Mucosa of descending colon (tissue), 3 donors: ENCODE measurements at regions not wholly inside any gene's neighbourhood (a gene's known extent, or its start where the extent isn't known, plus 50 kb on each side); places are given as distances from the start of the nearest gene placed in this dataset.
"Not testable (repeated sequence)": the region's sequence is repeated elsewhere in the genome, so short reads cannot be mapped to it uniquely, and the experiment has no call there.

Experiments used
- ATAC-seq: fragments of 200-7000 bp; cut with Tn5 transposase; one replicate; pipeline ENCODE4 v1.9.1; 2020; ENCODE audit warnings: mild to moderate bottlenecking, moderate library complexity
- DNase-seq, 3 donors: peaks; one replicate each; pipeline ENCODE4 v3.0.0-alpha.2; 2020
- H3K36me3 ChIP-seq: fragments of 200-600 bp; one replicate; pipeline ENCODE4 v1.8.0; 2021; ENCODE audit warnings: low read depth, mild to moderate bottlenecking
- H3K4me1 ChIP-seq: fragments of 200-600 bp; one replicate; pipeline ENCODE4 v1.8.0; 2021; ENCODE audit warnings: low read depth, mild to moderate bottlenecking
- H3K4me3 ChIP-seq: fragments of 200-600 bp; one replicate; pipeline ENCODE4 v1.8.0; 2021; ENCODE audit warnings: mild to moderate bottlenecking
- H3K9me3 ChIP-seq: fragments of 200-600 bp; one replicate; pipeline ENCODE4 v1.8.0; 2021; ENCODE audit warnings: mild to moderate bottlenecking
- intact Hi-C, 2 donors: fragments of 100-400 bp; cut with DNase I in 1 of 2; cut with micrococcal nuclease in 1 of 2; formaldehyde crosslinking; loops; one replicate each; pipeline versions ENCODE4 v1.11.0 to v1.11.1; 2022; cut with DNase I, micrococcal nuclease
- donor health status: DM: no; HTN: no; CAD: no; lungs with moderate emphysema.
- donor health status: DM: no; HTN: no; CAD: no.
- donor health status: DM: no; HTN: yes; CAD: no.

GRCh38 chr2:90298126-90298755 is 1606.8 kb downstream of the RPIA start:
- ATAC-seq = not testable (repeated sequence)

GRCh38 chr2:90298983-90299382 is 1607.5 kb downstream of the RPIA start:
- H3K9me3 ChIP-seq, DNase-seq, intact Hi-C loops, H3K4me1 ChIP-seq, H3K36me3 ChIP-seq, H3K4me3 ChIP-seq, ATAC-seq: not testable (repeated sequence)

More at GRCh38 chr2:90298126-90298755, 1606.8 kb downstream of the RPIA start:
- H3K9me3 ChIP-seq, DNase-seq, H3K4me1 ChIP-seq, H3K4me3 ChIP-seq, H3K36me3 ChIP-seq, intact Hi-C loops: not testable (repeated sequence)

GRCh38 chr2:90322982-90323381 is 1631.5 kb downstream of the RPIA start:
- H3K36me3 ChIP-seq, H3K9me3 ChIP-seq, H3K4me3 ChIP-seq, H3K4me1 ChIP-seq, ATAC-seq, intact Hi-C loops: not testable (repeated sequence)
- peak in 1 of 3 donors; percentile 24 for DNase-seq

GRCh38 chr2:90323612-90324558 is 1632.4 kb downstream of the RPIA start:
- H3K9me3 ChIP-seq, H3K36me3 ChIP-seq, H3K4me3 ChIP-seq, intact Hi-C loops, H3K4me1 ChIP-seq, ATAC-seq: not testable (repeated sequence)
- DNase-seq = peak in 2 of 3 donors; percentile 15 to 44

- peak in 1 of 3 donors; percentile 27 for DNase-seq
- intact Hi-C loops, ATAC-seq, H3K9me3 ChIP-seq, H3K36me3 ChIP-seq, H3K4me3 ChIP-seq, H3K4me1 ChIP-seq: not testable (repeated sequence)
Measured at GRCh38 chr2:90324672-90325071, 1633.2 kb downstream of the RPIA start.

GRCh38 chr2:90325796-90326353 is 1634.4 kb downstream of the RPIA start:
- H3K4me1 ChIP-seq, H3K9me3 ChIP-seq, H3K4me3 ChIP-seq, intact Hi-C loops, ATAC-seq, H3K36me3 ChIP-seq: not testable (repeated sequence)
- peak in 1 of 3 donors; percentile 12 for DNase-seq

- peak in 1 of 3 donors; percentile 35 for DNase-seq
- ATAC-seq = not testable (repeated sequence)
Measured at GRCh38 chr2:90355546-90355945, 1664.1 kb downstream of the RPIA start.

GRCh38 chr2:90359344-90359743 is 1667.9 kb downstream of the RPIA start:
- H3K36me3 ChIP-seq, ATAC-seq, H3K4me3 ChIP-seq, H3K4me1 ChIP-seq, intact Hi-C loops, DNase-seq, H3K9me3 ChIP-seq: not testable (repeated sequence)

More at GRCh38 chr2:90355546-90355945, 1664.1 kb downstream of the RPIA start:
- intact Hi-C loops, H3K4me1 ChIP-seq, H3K36me3 ChIP-seq, H3K4me3 ChIP-seq, H3K9me3 ChIP-seq: not testable (repeated sequence)

GRCh38 chr2:90359887-90360730 is 1668.6 kb downstream of the RPIA start:
- ATAC-seq, H3K36me3 ChIP-seq, intact Hi-C loops, H3K4me3 ChIP-seq, H3K4me1 ChIP-seq, H3K9me3 ChIP-seq: not testable (repeated sequence)
- peak in 1 of 3 donors; percentile 21 for DNase-seq

GRCh38 chr2:90360731-90361035 is 1669.2 kb downstream of the RPIA start:
- H3K4me1 ChIP-seq, H3K9me3 ChIP-seq, H3K4me3 ChIP-seq, intact Hi-C loops, ATAC-seq, H3K36me3 ChIP-seq: not testable (repeated sequence)
- DNase-seq = peak in 1 of 3 donors; percentile 20
